Skeletal muscle satellite cell (primary cell): ENCODE measurements at regions not wholly inside any gene's neighbourhood (a gene's known extent, or its start where the extent isn't known, plus 50 kb on each side); places are given as distances from the start of the nearest gene placed in this dataset.

ENCODE experiments used
- H3K27me3 ChIP-seq: 2 replicates; pipeline ENCODE4 v1.7.0; 2013; ENCODE audit warnings: low read length; ENCODE audit not compliant: control insufficient read depth, insufficient read depth
- H3K36me3 ChIP-seq: 2 replicates; pipeline ENCODE4 v1.7.0; 2013; ENCODE audit warnings: mild to moderate bottlenecking, control low read depth, low read length; ENCODE audit not compliant: insufficient read depth
- H3K4me1 ChIP-seq: 2 replicates; pipeline ENCODE4 v1.7.0; 2013; ENCODE audit warnings: low read length; ENCODE audit not compliant: control insufficient read depth, insufficient read depth
- H3K4me2 ChIP-seq: 2 replicates; pipeline ENCODE4 v1.7.0; 2013; ENCODE audit warnings: mild to moderate bottlenecking, low read length
- H3K4me3 ChIP-seq: 2 replicates; pipeline ENCODE4 v1.7.0; 2013; ENCODE audit warnings: low read length
- H3K9ac ChIP-seq: 2 replicates; pipeline ENCODE4 v1.7.0; 2013; ENCODE audit warnings: mild to moderate bottlenecking, low read depth, low read length, moderate library complexity
- H3K9me3 ChIP-seq: replicated peaks from 2 replicates; pipeline ENCODE4 v1.7.0; 2013; ENCODE audit warnings: mild to moderate bottlenecking, control low read depth, low read length

DNA sequence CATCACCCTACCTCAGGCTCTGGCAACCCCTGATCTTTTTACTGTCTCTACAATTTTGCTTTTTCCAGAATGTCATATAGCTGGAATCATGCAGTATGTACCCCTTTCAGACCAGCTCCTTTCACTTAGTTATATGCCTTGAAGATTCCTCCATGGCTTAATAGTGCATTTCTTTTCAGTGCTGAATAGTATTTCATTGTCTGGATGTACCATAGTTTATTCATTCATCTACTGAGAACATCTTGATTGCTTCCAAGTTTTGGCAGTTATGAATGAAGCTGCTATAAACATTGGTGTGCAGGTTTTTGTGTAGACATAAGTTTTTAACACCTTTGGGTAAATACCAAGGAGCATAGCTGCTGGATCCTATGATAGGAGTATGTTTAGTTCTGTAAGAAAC lies 50.8 kb upstream of the ANP32A start:
- no peaks in the 10 kb centered on the region for H3K4me1 ChIP-seq
- peaks cover 54% of the 10 kb centered on the region for H3K27me3 ChIP-seq
- H3K9ac ChIP-seq: no peak overlapping the region
- H3K4me2 ChIP-seq: no peak overlapping the region
- no peaks in the 10 kb centered on the region for H3K9me3 ChIP-seq
- H3K4me3 ChIP-seq: no peak overlapping the region
- H3K36me3 ChIP-seq: no peaks in the 10 kb centered on the region

DNA sequence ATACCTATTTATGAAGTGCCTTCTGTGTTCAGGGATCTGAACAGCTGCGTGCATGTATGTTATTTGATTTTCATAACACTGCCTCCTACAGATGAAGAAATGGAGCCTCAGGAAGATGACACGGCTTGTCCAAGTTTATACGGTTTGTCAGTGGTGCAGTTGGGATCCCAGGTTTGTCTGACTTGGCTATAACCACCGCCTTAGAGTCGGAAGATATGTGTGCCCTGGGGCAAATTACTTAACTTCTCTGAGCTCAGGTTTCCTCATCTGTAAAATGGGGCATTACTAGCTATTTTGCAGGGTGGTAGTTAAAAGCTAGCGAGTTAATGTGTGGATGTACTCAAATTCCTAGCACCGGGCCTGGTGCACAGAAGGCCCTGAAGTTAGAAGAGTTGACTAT lies 54.1 kb upstream of the ANP32A start:
- Histone ChIP-seq H3K9me3 (no peaks in the 10 kb centered on the region), H3K4me2 (no peak overlapping the region), H3K4me3 (no peak overlapping the region), H3K27me3 (peaks cover 54% of the 10 kb centered on the region), H3K4me1 (no peaks in the 10 kb centered on the region), H3K36me3 (no peaks in the 10 kb centered on the region), H3K9ac (no peak overlapping the region)

DNA sequence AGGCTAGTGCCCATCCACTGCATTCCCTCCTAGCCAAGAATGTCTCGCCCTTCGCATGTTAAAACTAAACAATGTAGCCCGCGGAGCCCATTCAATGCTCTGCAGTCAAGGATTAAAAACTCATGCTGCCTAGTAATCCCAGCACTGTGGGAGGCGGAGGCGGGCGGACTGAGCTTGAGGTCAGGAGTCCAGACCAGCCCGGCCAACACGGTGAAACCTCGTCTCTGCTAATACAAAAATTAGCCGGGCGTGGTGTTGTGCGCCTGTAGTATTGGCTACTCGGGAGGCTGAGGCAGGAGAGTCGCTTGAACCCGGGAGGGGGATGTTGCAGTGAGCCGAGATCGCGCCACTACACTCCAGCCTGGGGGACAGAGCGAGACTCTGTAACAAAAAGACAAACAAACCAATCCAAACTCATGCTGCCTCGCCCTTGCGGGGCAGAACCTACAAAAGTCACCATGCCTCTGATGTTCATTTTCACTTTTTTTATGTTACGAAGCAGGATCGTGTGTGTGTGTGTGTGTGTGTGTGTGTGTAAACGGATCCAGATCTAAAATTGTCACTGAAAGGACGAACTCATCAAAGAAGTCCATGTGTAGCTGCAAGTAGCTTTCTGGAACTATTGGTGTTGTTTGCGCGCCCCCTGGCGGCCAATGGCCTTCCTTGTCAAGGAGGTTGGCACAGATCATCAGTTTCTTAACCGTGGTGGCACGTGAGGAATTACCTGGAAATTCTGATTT lies 54.8 kb upstream of the SPESP1 start:
- peak overlapping the region; percentile 63 for H3K4me3 ChIP-seq
- H3K36me3 ChIP-seq: no peaks in the 10 kb centered on the region
- peak overlapping the region; percentile 81 for H3K4me2 ChIP-seq
- no peaks in the 10 kb centered on the region for H3K4me1 ChIP-seq
- H3K9ac ChIP-seq: no peak overlapping the region
- peaks cover 48% of the 10 kb centered on the region for H3K27me3 ChIP-seq
- no peaks in the 10 kb centered on the region for H3K9me3 ChIP-seq

DNA sequence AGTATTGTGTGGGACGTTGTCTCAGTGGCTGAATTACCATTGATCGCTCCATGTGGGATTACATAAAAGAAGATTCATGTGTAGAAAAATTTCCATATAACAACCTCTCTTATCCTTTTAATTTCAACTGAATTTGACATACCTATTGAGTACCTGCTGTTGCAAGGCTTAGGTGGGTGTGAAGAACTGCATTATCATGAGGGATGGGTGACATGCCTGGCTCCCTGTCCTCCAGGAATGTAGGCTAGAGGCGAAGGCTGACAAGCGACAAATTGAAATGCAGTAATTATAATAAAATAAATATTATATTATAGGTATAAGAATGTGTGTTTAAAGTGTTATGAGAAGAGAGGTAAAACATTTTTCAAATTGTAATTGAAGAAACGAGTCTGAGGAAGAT lies 52.7 kb upstream of the SPESP1 start:
- no peaks in the 10 kb centered on the region for H3K36me3 ChIP-seq
- peaks cover 44% of the 10 kb centered on the region for H3K27me3 ChIP-seq
- H3K4me1 ChIP-seq: no peaks in the 10 kb centered on the region
- H3K9ac ChIP-seq: no peak overlapping the region
- no peaks in the 10 kb centered on the region for H3K9me3 ChIP-seq
- no peak overlapping the region for H3K4me3 ChIP-seq
- no peak overlapping the region for H3K4me2 ChIP-seq

DNA sequence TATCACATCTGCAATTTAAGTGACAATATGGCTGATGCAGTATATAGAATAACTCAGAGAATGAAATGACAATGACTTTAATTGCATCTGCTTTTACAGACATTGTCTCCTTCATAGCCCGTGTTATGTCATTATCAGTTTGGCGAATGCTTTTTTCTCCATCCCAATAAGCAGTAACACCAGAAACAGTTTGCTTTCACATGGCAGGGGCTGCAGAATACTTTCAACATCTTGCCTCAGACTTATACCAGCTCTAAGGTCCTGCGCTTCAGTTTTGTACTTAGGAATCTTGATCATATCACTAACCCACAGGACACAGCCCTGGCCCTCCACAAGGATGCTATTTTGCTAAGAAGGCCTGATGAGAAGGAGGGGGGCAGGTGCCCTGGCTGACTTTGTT lies 49.9 kb upstream of the SPESP1 start:
- H3K27me3 ChIP-seq: peaks cover 37% of the 10 kb centered on the region
- no peaks in the 10 kb centered on the region for H3K9me3 ChIP-seq
- no peaks in the 10 kb centered on the region for H3K4me1 ChIP-seq
- H3K36me3 ChIP-seq: no peaks in the 10 kb centered on the region
- no peak overlapping the region for H3K4me2 ChIP-seq
- H3K9ac ChIP-seq: no peak overlapping the region
- H3K4me3 ChIP-seq: no peak overlapping the region
